Daoy (cell line): ENCODE measurements at regions not wholly inside any gene's neighbourhood (a gene's known extent, or its start where the extent isn't known, plus 50 kb on each side); places are given as distances from the start of the nearest gene placed in this dataset.
"Not testable (repeated sequence)": the region's sequence is repeated elsewhere in the genome, so short reads cannot be mapped to it uniquely, and the experiment has no call there.

Source experiments
- DNase-seq: peaks from one replicate; pipeline ENCODE4 v3.0.0-alpha.2; 2015; ENCODE audit warnings: low read depth

DNA sequence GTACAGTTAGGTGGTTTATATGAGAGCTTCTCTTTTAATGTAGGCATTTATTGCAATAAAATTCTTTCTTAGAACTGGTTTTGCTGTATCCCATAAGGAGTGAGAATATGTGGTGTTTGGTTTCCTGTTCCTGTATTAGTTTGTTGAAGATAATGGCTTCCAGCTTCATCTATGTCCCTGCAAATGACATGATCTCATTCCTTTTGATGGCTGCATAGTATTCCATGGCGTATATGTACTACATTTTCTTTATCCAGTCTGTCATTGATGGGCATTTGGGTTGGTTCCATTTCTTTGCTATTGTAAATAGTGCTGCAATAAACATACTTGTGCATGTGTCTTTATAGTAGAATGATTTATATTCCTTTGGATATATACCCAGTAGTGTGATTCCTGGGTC lies 106.7 kb upstream of the IRS4 start:
- not testable (repeated sequence) for DNase-seq

- no peak for DNase-seq
These were observed 97.6 kb upstream of the IRS4 start for GRCh38 chrX:108833993-108834392.

DNA sequence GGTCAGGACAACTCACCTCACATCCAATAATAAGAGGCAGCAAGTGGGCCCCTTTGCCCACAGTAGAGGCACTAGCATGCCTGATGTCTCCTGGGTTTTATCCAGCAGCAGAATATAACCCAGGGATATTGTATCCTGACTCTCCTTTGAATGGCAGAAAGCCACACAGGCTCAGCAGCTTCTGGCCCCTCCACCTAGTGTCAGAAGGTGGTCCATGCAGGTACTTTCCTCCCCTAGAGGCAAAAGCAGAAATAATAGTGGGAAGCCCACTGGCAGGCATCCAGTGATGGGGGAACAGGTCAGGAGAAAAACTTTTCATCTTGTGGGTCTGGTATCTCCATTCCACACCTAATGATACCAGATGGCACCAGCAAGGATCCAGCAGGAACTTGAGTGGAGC lies 75.5 kb upstream of the IRS4 start:
- no peak for DNase-seq

DNA sequence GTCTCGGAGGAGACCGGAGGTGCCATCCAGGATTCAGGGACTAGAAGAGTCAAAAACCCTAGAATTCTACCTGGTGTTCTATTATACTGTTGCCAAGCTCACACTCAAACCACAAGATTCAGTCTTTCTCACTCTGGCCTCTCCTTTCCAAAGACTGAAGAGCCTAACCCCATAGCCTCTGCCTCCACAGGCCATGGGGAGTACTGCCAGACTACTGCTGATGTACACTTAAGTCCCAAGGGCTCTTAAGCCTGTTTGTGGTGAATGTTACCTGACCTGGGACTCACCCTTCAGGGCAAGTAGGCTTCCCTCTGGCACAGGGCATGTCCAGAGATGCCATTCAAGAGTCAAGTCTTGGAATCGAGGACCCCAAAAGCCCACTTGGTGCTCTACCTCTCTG lies 58.9 kb upstream of the IRS4 start:
- DNase-seq = no peak
